HG02798 (cell line): ENCODE measurements at regions not wholly inside any gene's neighbourhood (a gene's known extent, or its start where the extent isn't known, plus 50 kb on each side); places are given as distances from the start of the nearest gene placed in this dataset.

Experiments
- ATAC-seq: cut with Tn5 transposase; IDR thresholded peaks from one replicate; pipeline ENCODE4 v1.9.1; 2021; ENCODE audit warnings: mild to moderate bottlenecking; ENCODE audit not compliant: unreplicated experiment, poor library complexity

- no peak for ATAC-seq
Measured at GRCh38 chr10:131617113-131617858, 283.5 kb upstream of the PPP2R2D start.

GRCh38 chr10:131618587-131619267, 282.1 kb upstream of the PPP2R2D start:
- ATAC-seq = no peak

- ATAC-seq = no peak
Measured at GRCh38 chr10:131620314-131620713, 280.5 kb upstream of the PPP2R2D start.

- no peak for ATAC-seq
Measured at GRCh38 chr10:131620904-131621303, 279.9 kb upstream of the PPP2R2D start.

- ATAC-seq = no peak
Measured at GRCh38 chr10:131621784-131622624, 278.8 kb upstream of the PPP2R2D start.

GRCh38 chr10:131625041-131625440, 275.8 kb upstream of the PPP2R2D start:
- no peak for ATAC-seq

GRCh38 chr10:131626274-131626673, 274.5 kb upstream of the PPP2R2D start:
- ATAC-seq = no peak

- ATAC-seq = no peak
Measured at GRCh38 chr10:131629026-131629770, 271.6 kb upstream of the PPP2R2D start.

GRCh38 chr10:131630772-131631258, 270.0 kb upstream of the PPP2R2D start:
- ATAC-seq = no peak

GRCh38 chr10:131631619-131632018, 269.2 kb upstream of the PPP2R2D start:
- ATAC-seq = no peak

- ATAC-seq = no peak
Measured at GRCh38 chr10:131635564-131636015, 265.2 kb upstream of the PPP2R2D start.

- no peak for ATAC-seq
Measured at GRCh38 chr10:131636116-131636515, 264.7 kb upstream of the PPP2R2D start.

- ATAC-seq = no peak
Measured at GRCh38 chr10:131636841-131637724, 263.7 kb upstream of the PPP2R2D start.

- ATAC-seq = no peak
Measured at GRCh38 chr10:131638049-131638879, 262.5 kb upstream of the PPP2R2D start.

GRCh38 chr10:131638880-131639278, 261.9 kb upstream of the PPP2R2D start:
- ATAC-seq = no peak

GRCh38 chr10:131640045-131640644, 260.7 kb upstream of the PPP2R2D start:
- no peak for ATAC-seq

- peak; percentile 99 for ATAC-seq
Measured at GRCh38 chr10:131641231-131641630, 259.6 kb upstream of the PPP2R2D start.

GRCh38 chr10:131641898-131642297, 258.9 kb upstream of the PPP2R2D start:
- ATAC-seq = no peak
